ENCODE measurements at regions not wholly inside any gene's neighbourhood (a gene's known extent, or its start where the extent isn't known, plus 50 kb on each side); places are given as distances from the start of the nearest gene placed in this dataset.

- no peak for TF ChIP-seq CTCF (IDR thresholded peaks at IDR 0.05)
- no peak for TF ChIP-seq POLR2A (IDR thresholded peaks at IDR 0.05)
Measured at GRCh38 chr9:111162026-111162425, 123.8 kb upstream of the LPAR1 start.

Measured in body of pancreas (tissue), 4 donors.